GM18499 (cell line): ENCODE measurements at regions not wholly inside any gene's neighbourhood (a gene's known extent, or its start where the extent isn't known, plus 50 kb on each side); places are given as distances from the start of the nearest gene placed in this dataset.

Experiments
- ATAC-seq: cut with Tn5 transposase; IDR thresholded peaks from one replicate; pipeline ENCODE4 v1.9.1; 2021; ENCODE audit warnings: moderate number of reproducible peaks; ENCODE audit not compliant: insufficient read depth, unreplicated experiment

DNA sequence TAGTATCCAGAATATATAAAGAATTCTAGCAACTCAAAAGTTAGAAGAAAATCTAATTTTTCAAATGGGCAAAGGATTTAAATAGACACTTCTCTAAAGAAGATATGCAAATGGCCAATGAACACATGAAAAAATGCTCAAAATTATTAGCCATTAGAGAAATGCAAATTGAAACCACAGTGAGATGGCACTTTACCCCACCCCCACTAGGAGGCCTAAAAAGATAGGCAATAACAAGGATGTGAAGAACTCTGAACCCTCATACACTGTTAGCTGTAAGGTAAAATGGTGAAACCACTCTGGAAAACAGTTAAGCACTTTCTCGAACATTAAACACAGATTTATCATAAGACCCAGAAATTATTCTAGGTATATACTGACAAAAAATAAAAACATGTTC, 71.4 kb upstream of the IRX6 start:
- ATAC-seq: no peak

DNA sequence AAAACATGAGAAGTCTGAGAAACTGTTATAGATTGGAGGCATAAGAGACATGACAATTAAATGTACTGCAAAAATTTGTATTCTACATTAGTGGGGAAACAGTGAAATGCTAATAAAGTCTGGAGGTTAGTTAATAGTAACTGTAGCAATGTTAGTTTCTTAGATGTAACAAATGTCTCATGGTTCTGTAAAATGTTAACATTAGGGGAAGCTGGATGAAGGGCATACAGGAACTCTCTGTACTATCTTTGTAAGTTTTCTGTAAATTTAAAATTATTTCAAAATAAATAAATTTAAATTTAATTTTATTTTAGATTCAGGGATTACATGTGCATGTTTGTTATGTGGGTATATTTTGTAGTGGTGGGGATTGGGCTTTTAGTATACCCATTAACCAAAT, 70.0 kb upstream of the IRX6 start:
- ATAC-seq: no peak

DNA sequence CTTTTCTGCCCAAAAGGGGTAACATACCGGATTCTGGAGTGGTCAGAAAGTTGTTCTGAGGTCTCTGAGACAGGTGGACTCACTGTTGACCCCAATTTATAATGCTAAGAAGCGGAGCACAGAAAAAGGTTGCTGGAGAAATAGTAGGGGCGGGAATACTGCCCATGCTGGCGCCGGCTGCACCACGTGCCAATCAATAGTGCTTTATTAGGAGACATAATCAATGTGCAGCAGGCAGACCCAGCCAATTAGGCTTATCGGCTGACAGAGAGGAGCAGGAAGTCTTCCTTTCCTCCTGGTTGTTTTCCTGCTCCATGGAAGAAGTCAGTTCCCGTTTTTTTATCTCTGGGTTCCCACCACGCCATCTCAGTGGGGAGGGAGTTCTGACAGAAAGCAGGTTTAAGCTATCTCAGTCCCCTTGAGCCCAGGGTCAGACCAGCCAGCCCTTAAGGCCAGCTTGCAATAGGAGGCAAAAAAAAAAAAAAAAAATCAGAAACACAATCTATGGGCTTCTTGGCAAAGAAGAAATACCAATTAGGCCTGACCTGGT, 68.2 kb upstream of the IRX6 start:
- no peak for ATAC-seq

DNA sequence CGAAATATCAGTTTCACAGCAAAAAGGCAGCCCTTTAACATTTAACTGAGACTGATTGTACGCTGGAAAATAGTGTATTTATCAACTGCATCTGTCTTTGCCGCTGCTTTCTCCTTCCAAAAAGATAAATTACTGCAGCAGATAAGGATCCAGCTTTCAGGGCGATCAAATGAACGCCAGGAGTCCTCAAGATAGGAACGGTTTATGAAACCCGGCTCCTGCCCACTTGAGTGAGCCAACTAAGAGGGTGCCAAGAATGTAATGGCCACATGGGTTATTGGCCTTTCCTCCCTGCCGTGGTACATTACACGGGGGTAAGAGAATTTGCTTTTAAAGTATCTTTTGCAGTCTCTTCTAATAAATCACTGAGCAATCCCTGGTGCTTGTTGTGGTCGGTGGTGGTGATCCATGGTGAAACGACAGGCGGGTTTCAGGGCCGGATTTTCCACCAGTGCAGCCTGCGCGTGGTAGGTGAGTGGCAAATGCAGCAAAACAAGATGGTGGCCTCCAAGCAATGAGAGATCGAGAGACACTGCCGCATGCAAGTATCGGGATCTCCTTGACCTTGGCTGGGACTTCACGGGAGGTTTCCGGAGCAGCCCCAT, 67.5 kb upstream of the IRX6 start:
- no peak for ATAC-seq

DNA sequence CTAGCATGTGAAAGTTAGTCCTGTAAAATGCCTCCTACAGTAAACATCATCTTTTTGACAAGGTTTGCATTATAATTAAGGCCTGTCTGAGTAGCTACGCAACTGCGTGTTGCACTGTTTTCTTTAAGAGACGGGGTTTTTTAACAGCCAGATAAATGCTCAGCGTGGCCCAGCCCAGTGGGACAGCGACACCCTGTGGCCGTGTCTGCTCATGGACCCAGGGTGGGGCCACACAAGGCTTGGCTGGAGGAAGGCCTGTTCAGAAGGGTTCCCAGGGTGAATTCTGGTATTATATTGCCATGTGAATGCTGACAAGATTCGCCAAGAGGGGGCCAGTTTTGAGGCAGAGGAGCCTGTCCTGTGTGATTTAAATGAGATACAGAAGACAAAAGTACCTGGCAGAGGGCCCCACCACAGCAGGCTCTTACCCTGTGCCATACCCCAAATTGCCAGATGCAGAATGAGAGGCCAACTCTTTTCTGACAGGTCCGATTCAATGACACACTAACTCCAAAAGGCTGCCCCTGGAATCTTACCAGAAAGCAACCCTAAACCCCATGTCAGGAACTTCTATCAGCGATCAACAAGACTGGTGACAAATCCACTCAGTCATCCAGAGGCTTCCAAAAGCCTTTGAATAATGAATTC, 65.9 kb upstream of the IRX6 start:
- ATAC-seq: peak; percentile 77

DNA sequence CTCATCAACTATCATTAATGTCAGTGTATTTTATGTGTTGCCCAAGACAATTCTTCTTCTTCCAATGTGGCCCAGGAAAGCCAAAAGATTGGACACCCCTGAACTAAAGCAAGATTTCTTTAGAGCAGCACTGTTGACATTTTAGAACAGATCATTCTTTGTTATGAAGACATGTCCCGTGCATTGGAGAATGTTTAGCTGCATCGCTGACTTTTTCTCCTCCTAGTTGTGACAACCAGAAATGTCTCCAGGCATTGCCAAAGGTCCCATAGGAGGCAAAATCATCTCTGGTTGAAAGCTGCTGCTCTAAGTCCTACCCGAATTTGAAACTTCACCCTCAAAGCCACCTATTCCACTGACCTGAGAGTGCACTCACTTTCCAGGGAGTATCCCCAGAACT, 62.7 kb upstream of the IRX6 start:
- ATAC-seq: no peak

DNA sequence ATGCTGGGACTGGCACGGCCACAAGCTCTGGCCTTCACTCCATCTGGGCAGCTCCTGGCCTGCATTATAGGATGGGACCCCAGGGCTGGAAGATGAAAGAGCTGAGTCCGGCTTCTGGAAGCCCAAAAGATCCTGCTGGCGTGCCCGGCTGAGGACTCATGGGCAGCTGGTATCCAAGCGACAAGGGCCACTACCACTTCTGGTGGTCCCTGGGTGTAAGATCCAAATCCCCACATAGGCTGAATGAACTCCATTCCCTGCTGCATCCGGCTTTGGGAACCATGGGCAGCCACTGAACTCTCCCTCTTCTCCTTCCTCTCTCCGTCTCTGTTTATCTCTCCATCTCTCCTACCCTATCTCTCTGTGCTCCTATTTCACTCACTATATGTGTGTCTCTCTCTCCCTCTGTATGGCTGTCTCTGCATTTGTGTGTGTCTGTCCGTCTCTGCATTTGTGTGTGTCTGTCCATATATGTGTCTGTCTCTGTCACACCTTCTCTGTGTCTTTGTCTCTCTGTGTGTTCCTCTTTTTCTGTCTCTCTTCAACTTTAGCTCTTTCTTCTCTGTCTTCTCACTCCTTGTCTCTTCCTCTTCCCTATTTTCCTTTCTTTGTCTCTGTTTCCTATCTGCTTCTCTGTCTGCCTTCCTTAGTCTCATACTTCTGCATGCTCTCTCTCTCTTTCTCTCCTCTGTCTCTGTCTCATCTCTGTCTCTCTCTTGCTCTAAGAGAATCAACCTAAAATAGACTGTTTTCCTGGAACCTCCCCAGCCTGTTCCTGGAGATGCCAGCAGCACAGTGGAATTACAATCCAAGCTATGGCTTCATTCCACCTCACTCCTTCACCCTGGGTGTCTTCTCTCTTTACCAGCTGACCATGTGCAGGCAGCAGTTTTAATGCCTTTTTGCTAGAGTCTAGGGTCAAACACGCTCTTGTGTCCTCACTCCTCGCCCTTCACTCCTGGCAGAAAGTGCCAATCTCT, 60.4 kb upstream of the IRX6 start:
- no peak for ATAC-seq

DNA sequence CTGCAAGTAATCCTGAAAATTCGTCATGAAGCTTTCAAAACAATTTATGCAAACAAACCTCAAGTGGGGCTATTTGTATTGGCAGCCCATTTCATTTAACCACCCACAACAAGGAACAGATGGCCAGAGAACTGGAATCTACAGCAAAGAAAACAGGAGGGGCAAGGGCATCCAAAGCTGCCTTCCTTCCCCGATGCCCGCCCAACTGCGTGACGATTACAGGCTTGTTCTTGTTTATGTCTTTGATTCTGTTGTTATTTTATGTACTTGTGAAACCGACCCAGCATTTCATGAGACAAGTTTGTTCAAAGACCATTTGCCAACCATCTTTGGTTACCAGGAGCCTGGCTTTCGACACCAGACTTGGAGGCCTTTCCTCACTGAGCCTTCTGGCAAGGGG, 59.1 kb upstream of the IRX6 start:
- no peak for ATAC-seq

DNA sequence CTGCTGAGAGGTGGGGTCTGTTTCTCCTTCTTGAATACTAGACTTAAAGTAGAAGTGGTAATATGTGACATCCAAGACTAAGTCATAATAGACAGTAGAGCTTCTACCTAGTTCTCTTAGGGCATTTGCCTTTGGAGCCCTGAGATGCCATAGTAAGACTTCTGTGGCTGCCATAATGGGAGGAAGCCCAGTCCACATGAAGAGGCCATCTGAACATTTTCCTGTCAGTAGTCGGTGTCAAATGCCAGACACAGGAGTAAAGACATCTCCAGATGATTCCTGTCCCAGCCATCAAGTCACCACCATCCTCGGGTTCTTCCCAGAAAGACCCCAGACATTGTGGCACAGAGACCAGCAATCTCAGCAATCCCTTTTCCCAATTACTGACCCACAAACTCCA, 58.1 kb upstream of the IRX6 start:
- ATAC-seq: no peak

DNA sequence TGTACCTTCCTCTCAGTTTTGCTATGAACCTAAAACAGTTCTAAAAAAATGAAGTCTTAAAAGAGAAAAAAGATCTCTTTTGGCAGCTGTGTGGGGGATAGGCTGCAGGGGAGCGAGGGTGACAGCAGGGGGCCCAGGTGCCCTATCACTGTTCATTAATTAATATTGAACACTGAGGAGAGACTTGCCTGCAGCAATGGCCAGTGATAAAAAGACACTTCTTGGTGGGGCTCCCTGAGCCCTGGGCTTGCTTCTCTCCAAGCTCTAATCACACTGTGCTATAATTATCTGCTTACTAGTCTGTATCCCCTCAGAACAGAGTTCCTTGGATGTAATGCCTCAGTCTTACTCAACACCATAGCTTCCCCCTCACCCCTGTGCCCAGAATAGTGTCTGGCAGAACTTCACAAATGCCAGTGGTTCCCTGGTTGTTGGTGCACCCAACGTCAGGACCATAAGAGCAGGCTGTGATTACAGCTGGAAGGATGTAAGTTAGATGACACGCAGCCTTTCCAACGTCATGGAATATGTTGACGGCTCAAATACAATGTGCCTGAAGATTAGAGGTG, 52.0 kb upstream of the IRX6 start:
- no peak for ATAC-seq

DNA sequence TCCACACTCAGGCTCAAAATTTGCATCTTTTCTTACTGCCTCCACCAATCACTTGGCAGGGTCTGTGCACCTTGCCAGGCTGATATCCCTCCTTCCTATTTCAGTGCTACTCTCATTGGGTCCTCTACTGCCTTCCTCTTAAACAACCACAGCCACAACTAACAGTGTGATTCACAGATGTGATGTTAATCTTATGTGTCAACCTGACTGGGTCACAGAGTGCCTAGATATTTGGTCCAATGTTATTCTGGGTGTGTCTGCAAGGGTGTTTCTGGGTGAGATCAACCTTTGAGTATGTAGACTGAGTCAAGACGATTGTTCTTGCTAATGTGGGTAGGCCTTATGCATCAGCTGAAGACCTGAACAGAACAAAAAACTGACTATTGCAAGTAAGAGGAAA, 51.3 kb upstream of the IRX6 start:
- ATAC-seq: no peak

DNA sequence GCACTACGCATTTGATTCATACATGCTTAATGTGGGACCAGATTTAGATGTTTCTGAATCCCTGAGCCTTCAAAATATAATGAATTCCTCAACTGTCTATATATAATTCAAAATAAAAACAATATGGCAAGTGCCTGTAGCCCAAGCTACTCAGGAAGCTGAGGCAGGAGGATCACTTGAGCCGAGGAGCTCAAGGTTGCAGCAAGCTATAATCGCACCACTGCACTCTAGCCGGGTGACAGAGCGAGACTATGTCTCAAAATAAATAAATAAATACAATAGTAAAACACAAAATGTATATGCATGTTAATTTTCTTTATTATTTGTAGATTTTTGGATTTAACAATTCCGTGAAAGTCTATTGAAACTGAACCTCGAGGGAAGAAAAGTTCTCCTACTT, 50.6 kb upstream of the IRX6 start:
- ATAC-seq: no peak

DNA sequence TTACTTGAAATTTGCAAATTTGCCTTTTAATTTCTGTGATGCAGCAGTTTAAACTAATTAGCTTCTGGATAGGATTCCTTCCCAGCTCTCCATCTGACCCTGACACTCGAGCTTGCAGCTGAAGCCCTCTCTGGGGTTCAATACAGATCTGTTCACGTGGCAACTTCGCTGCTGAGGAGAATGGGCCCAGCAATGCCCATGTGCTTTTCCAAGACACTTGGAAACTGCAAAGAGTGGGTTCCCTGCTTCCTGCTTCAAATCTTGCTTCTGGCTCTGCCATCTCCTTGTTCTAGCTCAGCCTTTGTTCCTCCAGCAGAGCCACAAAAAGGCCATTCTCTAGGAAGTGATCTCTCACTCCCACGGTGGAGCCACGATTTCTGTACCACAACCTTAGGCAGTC, 50.0 kb upstream of the IRX6 start:
- ATAC-seq: no peak
